GM21515 (cell line): ENCODE measurements at regions not wholly inside any gene's neighbourhood (a gene's known extent, or its start where the extent isn't known, plus 50 kb on each side); places are given as distances from the start of the nearest gene placed in this dataset.

Experiments
- ATAC-seq: cut with Tn5 transposase; IDR thresholded peaks from one replicate; pipeline ENCODE4 v1.9.1; 2021; ENCODE audit not compliant: unreplicated experiment

- ATAC-seq = no peak
Measured at GRCh38 chr18:64663086-64663485, 514.2 kb upstream of the LINC00305 start.

- ATAC-seq = no peak
Measured at GRCh38 chr18:64659196-64659595, 510.3 kb upstream of the LINC00305 start.

- ATAC-seq = no peak
Measured at GRCh38 chr18:64653068-64653467, 504.2 kb upstream of the LINC00305 start.

- ATAC-seq = no peak
Measured at GRCh38 chr18:64650068-64650467, 501.2 kb upstream of the LINC00305 start.

- no peak for ATAC-seq
Measured at GRCh38 chr18:64645753-64646152, 496.9 kb upstream of the LINC00305 start.

- no peak for ATAC-seq
Measured at GRCh38 chr18:64639536-64639935, 490.6 kb upstream of the LINC00305 start.

GRCh38 chr18:64620971-64621560 lies 472.2 kb upstream of the LINC00305 start:
- ATAC-seq = no peak

GRCh38 chr18:64618390-64618789 lies 469.5 kb upstream of the LINC00305 start:
- no peak for ATAC-seq

- no peak for ATAC-seq
Measured at GRCh38 chr18:64615021-64615420, 466.1 kb upstream of the LINC00305 start.

- no peak for ATAC-seq
Measured at GRCh38 chr18:64614446-64614845, 465.6 kb upstream of the LINC00305 start.

- ATAC-seq = no peak
Measured at GRCh38 chr18:64592246-64592645, 443.4 kb upstream of the LINC00305 start.

- ATAC-seq = no peak
Measured at GRCh38 chr18:64589000-64589399, 440.1 kb upstream of the LINC00305 start.

- no peak for ATAC-seq
Measured at GRCh38 chr18:64566456-64566855, 417.6 kb upstream of the LINC00305 start.

GRCh38 chr18:64562651-64563050 lies 413.8 kb upstream of the LINC00305 start:
- no peak for ATAC-seq

GRCh38 chr18:64546451-64546850 lies 397.6 kb upstream of the LINC00305 start:
- ATAC-seq = no peak

GRCh38 chr18:64539847-64540246 lies 391.0 kb upstream of the LINC00305 start:
- no peak for ATAC-seq

GRCh38 chr18:64528646-64529045 lies 379.8 kb upstream of the LINC00305 start:
- ATAC-seq = no peak

GRCh38 chr18:64519201-64519600 lies 370.3 kb upstream of the LINC00305 start:
- ATAC-seq = no peak

- no peak for ATAC-seq
Measured at GRCh38 chr18:64518191-64518590, 369.3 kb upstream of the LINC00305 start.

- ATAC-seq = no peak
Measured at GRCh38 chr18:64513401-64513800, 364.5 kb upstream of the LINC00305 start.

GRCh38 chr18:64490207-64490606 lies 341.3 kb upstream of the LINC00305 start:
- no peak for ATAC-seq

- ATAC-seq = no peak
Measured at GRCh38 chr18:64488698-64489097, 339.8 kb upstream of the LINC00305 start.

- ATAC-seq = no peak
Measured at GRCh38 chr18:64474773-64475172, 325.9 kb upstream of the LINC00305 start.
